ENCODE measurements at regions not wholly inside any gene's neighbourhood (a gene's known extent, or its start where the extent isn't known, plus 50 kb on each side); places are given as distances from the start of the nearest gene placed in this dataset.
A peak's percentile ranks its signal among the peaks of the same experiment; 100 is the strongest.

DNA sequence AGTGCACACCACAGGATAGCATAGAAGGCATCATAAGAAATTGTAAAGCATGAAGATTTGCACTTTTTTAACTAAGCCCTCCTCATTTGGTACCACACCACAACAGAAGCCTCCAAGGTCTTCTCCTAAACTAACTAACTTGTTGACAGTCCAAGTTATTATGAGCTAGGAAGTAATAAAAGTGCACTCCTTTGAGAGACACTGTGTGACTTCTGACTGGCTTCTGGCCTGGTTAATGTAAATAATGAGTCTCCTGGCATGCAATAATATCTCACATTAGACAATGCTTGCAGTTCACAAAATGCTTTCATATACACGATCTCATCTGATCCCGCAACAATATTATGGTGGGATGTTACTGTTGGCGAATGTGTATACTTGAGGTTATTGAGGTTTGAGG is 103.9 kb upstream of the SLC24A5 start:
- TF ChIP-seq, protein P1, sequence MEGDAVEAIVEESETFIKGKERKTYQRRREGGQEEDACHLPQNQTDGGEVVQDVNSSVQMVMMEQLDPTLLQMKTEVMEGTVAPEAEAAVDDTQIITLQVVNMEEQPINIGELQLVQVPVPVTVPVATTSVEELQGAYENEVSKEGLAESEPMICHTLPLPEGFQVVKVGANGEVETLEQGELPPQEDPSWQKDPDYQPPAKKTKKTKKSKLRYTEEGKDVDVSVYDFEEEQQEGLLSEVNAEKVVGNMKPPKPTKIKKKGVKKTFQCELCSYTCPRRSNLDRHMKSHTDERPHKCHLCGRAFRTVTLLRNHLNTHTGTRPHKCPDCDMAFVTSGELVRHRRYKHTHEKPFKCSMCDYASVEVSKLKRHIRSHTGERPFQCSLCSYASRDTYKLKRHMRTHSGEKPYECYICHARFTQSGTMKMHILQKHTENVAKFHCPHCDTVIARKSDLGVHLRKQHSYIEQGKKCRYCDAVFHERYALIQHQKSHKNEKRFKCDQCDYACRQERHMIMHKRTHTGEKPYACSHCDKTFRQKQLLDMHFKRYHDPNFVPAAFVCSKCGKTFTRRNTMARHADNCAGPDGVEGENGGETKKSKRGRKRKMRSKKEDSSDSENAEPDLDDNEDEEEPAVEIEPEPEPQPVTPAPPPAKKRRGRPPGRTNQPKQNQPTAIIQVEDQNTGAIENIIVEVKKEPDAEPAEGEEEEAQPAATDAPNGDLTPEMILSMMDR (conservative IDR thresholded peaks at IDR 0.05; ENCODE audit: low read depth, low read length): no peak
- no peak for DNase-seq (ENCODE audit: low read depth)
- H3K4me3 ChIP-seq (ENCODE audit: low read length): no peak overlapping the region

DNA sequence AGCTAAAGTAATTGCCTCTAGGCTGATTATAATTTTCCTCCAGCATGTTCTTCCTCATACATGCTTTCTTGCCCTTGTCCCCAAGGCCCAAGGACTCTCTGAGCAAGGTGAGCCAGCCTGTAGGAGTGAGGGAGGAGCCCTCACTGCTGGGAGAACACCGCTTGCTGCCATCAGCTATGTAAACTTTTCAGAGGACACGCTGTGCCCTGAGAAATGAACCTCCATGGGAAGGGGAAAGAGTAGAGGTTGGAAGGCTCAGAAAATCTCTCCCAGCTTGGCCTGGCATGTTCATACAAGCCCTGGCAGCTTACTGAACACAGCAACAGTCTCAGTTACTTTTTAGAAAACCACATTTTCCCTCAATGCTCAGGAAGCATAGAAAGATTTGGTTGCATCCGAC is 103.0 kb upstream of the SLC24A5 start:
- TF ChIP-seq, protein P1 (conservative IDR thresholded peaks at IDR 0.05; ENCODE audit: low read depth, low read length): no peak
- DNase-seq (ENCODE audit: low read depth): no peak

DNA sequence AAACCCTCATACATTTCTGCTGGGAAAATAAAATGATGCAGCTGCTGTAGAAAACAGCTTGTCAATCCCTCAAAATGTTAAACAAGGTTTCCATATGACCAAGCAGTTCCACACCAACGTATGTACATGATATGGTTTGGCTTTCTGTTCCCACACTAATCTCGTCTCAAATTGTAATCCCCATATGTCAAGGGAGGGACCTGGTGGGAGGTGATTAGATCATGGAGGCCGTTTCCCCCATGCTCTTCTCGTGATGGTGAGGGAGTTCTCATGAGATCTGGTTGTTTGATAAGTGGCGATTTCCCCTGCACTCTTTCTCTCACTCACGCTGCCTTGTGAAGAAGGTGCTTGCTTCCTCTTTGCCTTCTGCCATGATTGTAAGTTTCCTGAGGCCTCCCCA is 100.6 kb upstream of the SLC24A5 start:
- TF ChIP-seq, protein P1 (conservative IDR thresholded peaks at IDR 0.05; ENCODE audit: low read depth, low read length): no peak
- H3K4me3 ChIP-seq (ENCODE audit: low read length): no peak overlapping the region
- DNase-seq (ENCODE audit: low read depth): no peak

More for the DNA sequence above, 103.0 kb upstream of the SLC24A5 start:
- H3K4me3 ChIP-seq (ENCODE audit: low read length): no peak overlapping the region

DNA sequence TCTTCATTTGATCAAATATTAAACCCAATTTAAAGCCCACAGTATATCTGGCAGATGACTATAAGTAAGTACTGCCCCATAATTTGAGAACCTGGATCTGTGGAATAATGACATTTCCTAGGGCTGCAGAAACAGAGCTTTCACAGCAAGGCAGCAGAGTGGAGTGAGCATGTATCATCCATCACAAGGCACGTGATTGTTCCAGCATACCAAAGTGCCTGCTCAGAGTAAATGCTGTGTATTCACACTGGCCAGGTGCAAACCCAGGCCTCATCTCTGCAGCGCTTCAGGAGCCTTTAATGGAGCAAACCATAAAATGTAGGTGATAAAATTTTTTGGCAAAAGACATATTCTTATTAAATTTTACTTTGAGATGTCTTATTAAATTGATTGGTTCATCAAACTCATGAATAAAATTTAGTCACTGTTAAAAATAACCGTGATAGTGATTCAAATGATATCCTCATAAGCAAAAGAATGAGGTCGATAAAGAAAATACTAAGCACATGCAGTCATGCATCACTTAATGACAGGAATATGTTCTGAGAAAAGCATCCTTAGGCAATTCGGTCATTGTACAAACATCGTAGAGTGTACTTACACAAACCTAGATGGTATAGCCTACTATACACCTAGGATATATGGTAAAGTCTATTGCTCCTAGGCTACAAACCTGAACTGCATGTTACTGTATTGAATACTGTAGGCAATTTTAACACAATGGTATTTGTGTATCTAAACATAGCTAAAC is 99.3 kb upstream of the SLC24A5 start:
- no peak overlapping the region for H3K4me3 ChIP-seq (ENCODE audit: low read length)
- peak; percentile 41 for DNase-seq (ENCODE audit: low read depth)
- TF ChIP-seq, protein P1 (conservative IDR thresholded peaks at IDR 0.05; ENCODE audit: low read depth, low read length): no peak

DNA sequence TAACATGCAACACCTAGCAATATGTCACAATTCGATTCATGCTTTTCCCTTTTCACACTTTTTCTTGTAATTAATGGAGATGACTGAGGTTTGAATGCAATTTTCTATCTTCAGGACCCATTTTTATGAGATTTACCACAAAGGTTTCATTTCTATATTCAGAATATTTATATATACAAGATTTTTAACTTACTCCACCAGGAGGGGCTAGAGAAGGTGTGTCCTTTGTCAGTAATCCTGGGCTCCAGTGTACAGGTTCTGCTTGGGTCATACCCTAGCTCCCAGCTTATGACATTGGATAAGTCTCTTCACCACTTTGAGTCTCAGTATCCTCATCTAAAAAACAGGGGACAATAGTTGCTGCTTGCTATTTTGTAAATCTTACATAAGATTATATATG is 95.7 kb upstream of the SLC24A5 start:
- TF ChIP-seq, protein P1 (conservative IDR thresholded peaks at IDR 0.05; ENCODE audit: low read depth, low read length): peak; percentile 37
- no peak for DNase-seq (ENCODE audit: low read depth)
- no peak overlapping the region for H3K4me3 ChIP-seq (ENCODE audit: low read length)

DNA sequence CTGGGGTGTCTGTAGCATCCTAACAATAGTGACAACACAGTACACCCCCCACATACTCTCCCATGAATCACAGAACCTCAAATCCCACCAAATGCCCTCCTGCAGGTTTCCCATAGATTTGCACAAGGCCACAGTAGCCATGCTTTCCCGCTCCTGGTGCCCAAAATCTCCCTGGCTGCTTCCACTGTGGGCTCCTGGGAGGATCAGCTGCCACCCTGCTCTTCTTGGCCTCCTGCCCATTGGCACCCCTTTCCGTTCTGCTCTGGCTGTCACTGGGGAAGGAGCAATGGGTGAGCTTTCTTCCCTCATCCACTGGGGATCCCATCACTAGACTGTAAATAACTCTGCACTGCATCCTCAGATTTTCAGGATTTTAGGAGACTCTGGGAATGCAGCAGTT is 92.1 kb upstream of the SLC24A5 start:
- H3K4me3 ChIP-seq (ENCODE audit: low read length): no peak overlapping the region
- no peak for DNase-seq (ENCODE audit: low read depth)
- TF ChIP-seq, protein P1 (conservative IDR thresholded peaks at IDR 0.05; ENCODE audit: low read depth, low read length): no peak

DNA sequence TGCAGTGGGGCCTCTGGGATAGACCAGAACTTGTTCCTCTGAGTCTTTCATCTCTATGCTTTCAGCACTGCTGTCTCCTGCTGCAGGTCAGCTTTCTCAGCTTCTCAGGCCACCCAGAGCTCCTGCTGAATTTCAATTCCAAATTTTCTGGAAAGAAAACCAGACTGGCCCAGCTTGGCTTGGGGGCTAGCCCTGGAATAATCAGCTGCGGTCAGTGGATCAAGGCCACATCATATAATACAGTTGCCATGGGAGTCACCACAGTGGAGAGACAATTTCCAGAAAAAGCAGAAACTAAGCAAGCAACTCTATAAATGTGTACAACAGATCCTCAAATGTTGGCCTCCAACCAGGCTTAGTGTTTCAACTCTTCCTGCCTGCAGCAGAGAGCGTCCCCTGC is 91.1 kb upstream of the SLC24A5 start:
- no peak overlapping the region for H3K4me3 ChIP-seq (ENCODE audit: low read length)
- TF ChIP-seq, protein P1 (conservative IDR thresholded peaks at IDR 0.05; ENCODE audit: low read depth, low read length): no peak
- DNase-seq (ENCODE audit: low read depth): no peak
